ENCODE measurements at regions not wholly inside any gene's neighbourhood (a gene's known extent, or its start where the extent isn't known, plus 50 kb on each side); places are given as distances from the start of the nearest gene placed in this dataset.

DNA sequence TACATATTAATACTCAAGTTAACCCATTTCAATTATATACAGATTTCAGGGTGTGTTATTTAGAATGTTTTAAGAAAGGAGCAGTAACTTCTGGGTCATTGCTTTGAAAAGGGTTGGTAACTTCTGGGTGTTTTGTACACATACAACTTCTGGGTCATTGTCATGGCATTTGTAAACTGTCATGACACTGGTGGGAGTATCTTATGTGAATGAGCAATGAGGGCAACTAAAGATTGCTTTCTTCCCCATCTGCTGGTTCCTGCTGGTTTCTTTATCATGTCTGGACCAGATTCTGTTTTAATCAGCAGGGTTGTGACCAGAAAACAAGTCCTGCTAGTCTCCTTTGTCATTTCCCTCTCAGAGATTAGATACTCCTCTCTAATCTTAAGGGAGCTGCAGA lies 713.3 kb downstream of the LRFN5 start:
- H3K4me1 ChIP-seq: no peaks in the 10 kb centered on the region
- no peaks in the 10 kb centered on the region for H3K27me3 ChIP-seq
- intact Hi-C loops (cut with DNase I): no loop called here
- no peaks in the 10 kb centered on the region for H3K36me3 ChIP-seq
- FAIRE-seq: no peak
- H3K9me3 ChIP-seq: no peaks in the 10 kb centered on the region
- TF ChIP-seq, protein P1, sequence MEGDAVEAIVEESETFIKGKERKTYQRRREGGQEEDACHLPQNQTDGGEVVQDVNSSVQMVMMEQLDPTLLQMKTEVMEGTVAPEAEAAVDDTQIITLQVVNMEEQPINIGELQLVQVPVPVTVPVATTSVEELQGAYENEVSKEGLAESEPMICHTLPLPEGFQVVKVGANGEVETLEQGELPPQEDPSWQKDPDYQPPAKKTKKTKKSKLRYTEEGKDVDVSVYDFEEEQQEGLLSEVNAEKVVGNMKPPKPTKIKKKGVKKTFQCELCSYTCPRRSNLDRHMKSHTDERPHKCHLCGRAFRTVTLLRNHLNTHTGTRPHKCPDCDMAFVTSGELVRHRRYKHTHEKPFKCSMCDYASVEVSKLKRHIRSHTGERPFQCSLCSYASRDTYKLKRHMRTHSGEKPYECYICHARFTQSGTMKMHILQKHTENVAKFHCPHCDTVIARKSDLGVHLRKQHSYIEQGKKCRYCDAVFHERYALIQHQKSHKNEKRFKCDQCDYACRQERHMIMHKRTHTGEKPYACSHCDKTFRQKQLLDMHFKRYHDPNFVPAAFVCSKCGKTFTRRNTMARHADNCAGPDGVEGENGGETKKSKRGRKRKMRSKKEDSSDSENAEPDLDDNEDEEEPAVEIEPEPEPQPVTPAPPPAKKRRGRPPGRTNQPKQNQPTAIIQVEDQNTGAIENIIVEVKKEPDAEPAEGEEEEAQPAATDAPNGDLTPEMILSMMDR (IDR thresholded peaks at IDR 0.05): no peak
- no peak overlapping the region for H3K4me3 ChIP-seq
- ATAC-seq: no peak
- H3K27ac ChIP-seq: no peak overlapping the region
- DNase-seq: no peak

DNA sequence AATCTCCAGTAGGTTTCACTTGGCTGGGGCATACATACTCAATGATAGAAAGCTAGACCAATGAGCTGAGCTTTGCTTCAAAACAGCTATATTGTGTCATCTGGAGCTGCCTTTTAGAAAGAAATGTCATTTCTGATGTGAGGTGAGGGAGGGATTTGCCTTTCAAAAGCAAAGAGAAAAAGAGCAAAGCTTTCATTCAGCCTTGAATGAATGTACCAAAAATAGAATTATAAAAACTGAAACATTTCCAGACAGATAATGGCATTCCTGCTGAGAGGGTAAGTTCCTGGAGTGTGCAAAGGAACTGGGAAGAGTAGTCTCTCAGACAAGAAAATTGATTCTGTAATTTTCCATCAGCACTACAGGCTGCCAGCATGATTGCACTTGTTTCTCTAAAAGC lies 710.0 kb downstream of the LRFN5 start:
- Histone ChIP-seq H3K36me3 (no peaks in the 10 kb centered on the region), H3K4me3 (no peak overlapping the region), H3K27me3 (no peaks in the 10 kb centered on the region), H3K27ac (no peak overlapping the region), H3K9me3 (no peaks in the 10 kb centered on the region), H3K4me1 (no peaks in the 10 kb centered on the region)
- DNase-seq (no peak), FAIRE-seq (no peak), ATAC-seq (no peak)
- intact Hi-C loops (cut with DNase I): no loop called here
- TF ChIP-seq, protein P1 (IDR thresholded peaks at IDR 0.05): no peak

DNA sequence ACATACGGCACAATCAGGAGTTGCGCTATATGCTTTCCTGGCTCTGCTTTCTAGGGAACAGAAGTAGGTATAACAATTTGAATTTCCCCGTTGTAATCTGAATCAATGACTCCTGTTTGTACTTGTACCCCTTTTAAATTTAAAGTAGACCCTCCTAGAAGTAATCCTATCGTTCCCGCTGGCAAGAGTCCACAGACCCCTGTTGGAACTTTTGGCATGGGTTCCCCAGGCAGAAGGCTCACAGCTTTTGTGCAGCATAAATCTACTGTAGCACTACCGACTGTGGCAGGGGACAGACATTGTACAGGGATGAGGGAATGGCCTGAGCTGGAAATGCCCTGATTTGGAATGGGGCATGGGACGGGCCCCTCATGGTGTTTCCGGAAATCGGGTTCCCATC lies 705.2 kb downstream of the LRFN5 start:
- Histone ChIP-seq H3K9me3 (no peaks in the 10 kb centered on the region), H3K36me3 (no peaks in the 10 kb centered on the region), H3K4me3 (no peak overlapping the region), H3K27me3 (no peaks in the 10 kb centered on the region), H3K4me1 (no peaks in the 10 kb centered on the region), H3K27ac (no peak overlapping the region)
- intact Hi-C loops (cut with DNase I): no loop called here
- DNase-seq (no peak), FAIRE-seq (no peak), ATAC-seq (no peak)
- TF ChIP-seq, protein P1 (IDR thresholded peaks at IDR 0.05): no peak
- 68 to 72% methylated on average over 9 of the region's 9 CpGs for WGBS, 2 donors

DNA sequence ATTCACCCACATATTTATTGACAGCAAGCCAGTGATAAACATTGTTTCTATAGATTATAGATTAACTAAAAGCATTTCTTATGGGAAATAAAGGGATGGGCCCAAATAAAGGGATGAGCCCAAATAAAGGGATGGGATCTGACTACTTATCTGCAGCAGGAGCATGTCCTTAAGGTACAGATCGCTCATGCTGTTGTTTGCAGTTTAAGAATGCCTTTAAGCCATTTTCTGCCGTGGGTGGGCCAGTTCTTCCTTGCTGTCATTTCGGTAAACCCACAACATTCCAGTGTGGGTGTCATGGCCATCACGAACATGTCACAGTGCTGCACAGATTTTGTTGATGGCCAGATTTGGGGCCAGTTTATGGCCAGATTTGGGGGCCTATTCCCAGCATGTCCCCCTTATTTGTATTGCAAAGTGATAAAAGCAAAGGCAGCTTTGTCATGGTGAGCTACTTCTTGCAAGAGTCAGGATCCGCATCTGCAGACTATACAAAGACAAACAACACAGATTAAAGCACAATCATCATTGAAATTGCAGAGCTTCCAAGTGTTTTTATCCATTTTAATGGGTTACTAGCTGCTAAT lies 700.7 kb downstream of the LRFN5 start:
- FAIRE-seq (no peak), DNase-seq (no peak), ATAC-seq (no peak)
- WGBS, 2 donors: 64 to 71% methylated on average over 5 of the region's 5 CpGs
- TF ChIP-seq, protein P1 (IDR thresholded peaks at IDR 0.05): no peak
- Histone ChIP-seq H3K27me3 (no peaks in the 10 kb centered on the region), H3K4me3 (no peak overlapping the region), H3K27ac (no peak overlapping the region), H3K36me3 (no peaks in the 10 kb centered on the region), H3K4me1 (no peaks in the 10 kb centered on the region), H3K9me3 (no peaks in the 10 kb centered on the region)
- intact Hi-C loops (cut with DNase I): no loop called here

DNA sequence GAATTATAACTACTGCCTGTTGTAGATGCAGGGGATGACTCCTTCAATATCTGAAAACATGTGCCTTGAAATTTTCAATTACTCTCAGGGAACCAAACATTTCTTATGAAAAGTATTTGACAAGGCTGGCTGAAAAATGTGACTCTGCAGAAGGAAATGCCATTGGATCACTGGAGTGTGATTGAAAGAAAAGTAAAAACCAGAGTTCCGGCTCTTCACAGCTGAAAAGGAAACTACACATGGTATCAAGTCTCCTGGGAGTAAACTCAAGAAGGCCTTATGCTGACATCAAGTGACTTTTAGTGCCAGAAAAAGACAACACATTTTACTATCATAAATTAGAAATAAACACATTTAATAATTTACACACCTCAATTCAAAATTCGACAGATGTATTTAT lies 693.0 kb downstream of the LRFN5 start:
- no peaks in the 10 kb centered on the region for H3K36me3 ChIP-seq
- TF ChIP-seq, protein P1 (IDR thresholded peaks at IDR 0.05): no peak
- H3K27ac ChIP-seq: no peak overlapping the region
- H3K27me3 ChIP-seq: no peaks in the 10 kb centered on the region
- no peak for DNase-seq
- no peaks in the 10 kb centered on the region for H3K4me1 ChIP-seq
- intact Hi-C loops (cut with DNase I): no loop called here
- FAIRE-seq: no peak
- no peak for ATAC-seq
- 47 to 59% methylated on average over 2 of the region's 2 CpGs for WGBS, 2 donors
- H3K4me3 ChIP-seq: no peak overlapping the region
- H3K9me3 ChIP-seq: no peaks in the 10 kb centered on the region

Measured in pancreas (tissue), 10 donors.